ENCODE measurements at regions not wholly inside any gene's neighbourhood (a gene's known extent, or its start where the extent isn't known, plus 50 kb on each side); places are given as distances from the start of the nearest gene placed in this dataset.

DNA sequence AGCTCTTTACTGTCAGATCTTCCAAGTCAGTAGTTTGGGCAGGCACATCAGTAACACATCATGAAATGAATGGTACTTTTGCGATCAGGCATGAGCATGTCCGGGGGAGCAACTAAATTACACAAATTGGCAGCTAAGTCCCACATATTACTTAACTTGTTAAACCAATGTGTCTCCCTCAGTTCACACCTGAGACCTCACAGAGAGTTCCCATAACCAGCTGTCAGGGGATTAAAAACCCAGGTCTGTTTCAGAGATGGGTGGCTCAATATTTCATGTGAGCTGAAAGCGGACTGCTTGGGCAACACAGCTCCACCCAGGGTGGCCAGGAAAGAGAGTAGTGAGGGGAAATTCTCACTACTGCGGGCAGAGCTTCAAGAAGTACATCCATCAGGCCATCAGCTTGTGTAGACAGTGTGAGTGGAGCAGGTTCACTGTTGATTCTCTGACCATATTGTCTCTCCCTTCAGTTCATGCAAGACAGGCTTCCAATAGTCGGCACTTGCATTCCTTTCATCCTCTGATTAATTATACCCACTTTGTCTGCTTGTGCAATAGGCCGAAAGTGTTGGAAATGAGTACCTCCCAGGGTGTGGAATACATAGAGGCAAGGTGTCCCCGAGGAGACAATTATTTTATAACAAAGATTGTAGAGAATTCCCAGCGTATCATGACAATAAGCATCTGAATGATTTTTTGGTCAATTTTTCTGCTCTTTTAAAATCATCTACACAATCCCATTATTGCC is 139.9 kb downstream of the PTGER3 start:
- Histone ChIP-seq H4K20me1 (ENCODE audit: insufficient read depth) (no peaks in the 10 kb centered on the region), H3K4me1 (replicated peaks; ENCODE audit: insufficient read depth) (no peaks in the 10 kb centered on the region), H3K9me2 (ENCODE audit: insufficient read depth) (no peaks in the 10 kb centered on the region), H3K4me3 (no peak overlapping the region), H3F3A (ENCODE audit: insufficient read depth, low read depth) (no peaks in the 10 kb centered on the region), H3K79me2 (ENCODE audit: low read depth) (no peaks in the 10 kb centered on the region), H3K4me2 (no peak overlapping the region), H3K27me3 (ENCODE audit: insufficient read depth, low read depth) (no peaks in the 10 kb centered on the region), H3K27ac (no peak overlapping the region), H3K36me3 (ENCODE audit: low read depth) (no peaks in the 10 kb centered on the region), H3K9me3 (ENCODE audit: insufficient read depth, low read depth) (no peaks in the 10 kb centered on the region), H2AFZ (no peak overlapping the region)
- ChIA-PET POLR2A (ENCODE audit: unreplicated experiment) (no interaction called here), CTCF (no interaction called here)
- no TSS peak for BruUV-seq (replicated peaks)
- no peak for DNase-seq
- TF ChIP-seq, protein P1, sequence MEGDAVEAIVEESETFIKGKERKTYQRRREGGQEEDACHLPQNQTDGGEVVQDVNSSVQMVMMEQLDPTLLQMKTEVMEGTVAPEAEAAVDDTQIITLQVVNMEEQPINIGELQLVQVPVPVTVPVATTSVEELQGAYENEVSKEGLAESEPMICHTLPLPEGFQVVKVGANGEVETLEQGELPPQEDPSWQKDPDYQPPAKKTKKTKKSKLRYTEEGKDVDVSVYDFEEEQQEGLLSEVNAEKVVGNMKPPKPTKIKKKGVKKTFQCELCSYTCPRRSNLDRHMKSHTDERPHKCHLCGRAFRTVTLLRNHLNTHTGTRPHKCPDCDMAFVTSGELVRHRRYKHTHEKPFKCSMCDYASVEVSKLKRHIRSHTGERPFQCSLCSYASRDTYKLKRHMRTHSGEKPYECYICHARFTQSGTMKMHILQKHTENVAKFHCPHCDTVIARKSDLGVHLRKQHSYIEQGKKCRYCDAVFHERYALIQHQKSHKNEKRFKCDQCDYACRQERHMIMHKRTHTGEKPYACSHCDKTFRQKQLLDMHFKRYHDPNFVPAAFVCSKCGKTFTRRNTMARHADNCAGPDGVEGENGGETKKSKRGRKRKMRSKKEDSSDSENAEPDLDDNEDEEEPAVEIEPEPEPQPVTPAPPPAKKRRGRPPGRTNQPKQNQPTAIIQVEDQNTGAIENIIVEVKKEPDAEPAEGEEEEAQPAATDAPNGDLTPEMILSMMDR (conservative IDR thresholded peaks at IDR 0.05), result no peak
- intact Hi-C loops (cut with micrococcal nuclease; ENCODE audit: unreplicated experiment), result no loop called here

DNA sequence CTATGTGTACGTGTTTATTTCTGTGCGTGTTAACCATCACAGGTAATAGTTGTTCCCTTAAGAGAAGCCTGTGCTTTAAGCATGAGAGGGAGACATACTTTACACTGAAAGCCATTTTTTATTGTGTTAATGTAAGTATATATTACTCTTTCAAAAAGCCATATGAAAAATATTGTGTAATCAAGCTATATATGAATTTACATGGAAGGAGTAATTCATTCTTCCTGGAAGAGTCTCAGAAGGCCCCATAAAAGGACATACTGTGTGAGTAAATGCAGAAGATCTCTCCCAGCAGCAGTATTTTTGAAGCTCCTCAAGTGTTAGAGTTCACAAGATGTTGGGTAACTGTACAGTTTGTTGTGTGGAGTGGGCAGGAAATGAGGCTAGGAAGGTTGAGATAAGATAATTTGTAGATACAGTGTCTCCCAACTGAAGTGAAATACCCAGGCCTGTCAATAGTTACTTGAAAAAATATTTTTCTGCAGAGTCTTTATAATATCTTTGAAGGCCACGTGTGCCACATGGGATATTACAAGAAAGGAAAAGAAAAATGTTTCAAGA is 138.3 kb downstream of the PTGER3 start:
- Histone ChIP-seq H3K4me1 (replicated peaks; ENCODE audit: insufficient read depth) (no peaks in the 10 kb centered on the region), H3K36me3 (ENCODE audit: low read depth) (no peaks in the 10 kb centered on the region), H3F3A (ENCODE audit: insufficient read depth, low read depth) (no peaks in the 10 kb centered on the region), H3K27ac (no peak overlapping the region), H3K79me2 (ENCODE audit: low read depth) (no peaks in the 10 kb centered on the region), H4K20me1 (ENCODE audit: insufficient read depth) (no peaks in the 10 kb centered on the region), H3K9me2 (ENCODE audit: insufficient read depth) (no peaks in the 10 kb centered on the region), H2AFZ (no peak overlapping the region), H3K27me3 (ENCODE audit: insufficient read depth, low read depth) (no peaks in the 10 kb centered on the region), H3K4me2 (no peak overlapping the region), H3K9me3 (ENCODE audit: insufficient read depth, low read depth) (no peaks in the 10 kb centered on the region), H3K4me3 (no peak overlapping the region)
- no TSS peak for BruUV-seq (replicated peaks)
- intact Hi-C loops (cut with micrococcal nuclease; ENCODE audit: unreplicated experiment), result no loop called here
- DNase-seq, result no peak
- ChIA-PET CTCF (no interaction called here), POLR2A (ENCODE audit: unreplicated experiment) (interaction anchor here (0.6 kb wide), 1 partner anchor 26 kb away, joined by 4 read pairs; no protein-coding TSS in a partner anchor)
- no peak for TF ChIP-seq EZH2 (IDR thresholded peaks at IDR 0.05; ENCODE audit: low read depth)
- TF ChIP-seq, protein P1 (conservative IDR thresholded peaks at IDR 0.05), result no peak

DNA sequence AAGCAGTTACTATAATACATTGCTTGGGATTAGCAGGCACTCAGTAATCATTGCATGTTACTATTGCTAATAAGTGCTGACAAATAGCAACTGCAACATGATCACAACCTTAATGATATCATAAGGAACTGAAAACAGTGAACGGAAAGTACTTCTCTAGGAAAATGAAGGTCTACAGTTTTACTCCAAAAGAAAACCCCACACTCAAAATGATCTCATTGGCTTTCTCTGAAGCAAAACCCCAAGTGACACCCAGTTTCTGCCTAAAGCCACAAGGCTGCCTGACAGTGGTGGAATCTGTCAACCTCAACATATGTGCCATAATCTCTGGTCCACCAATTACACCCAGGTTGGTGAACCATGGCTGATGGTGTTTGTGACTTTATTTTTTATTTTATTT is 137.6 kb downstream of the PTGER3 start:
- H2AFZ ChIP-seq, result no peak overlapping the region
- no peaks in the 10 kb centered on the region for H3K9me2 ChIP-seq (ENCODE audit: insufficient read depth)
- H3K79me2 ChIP-seq (ENCODE audit: low read depth), result no peaks in the 10 kb centered on the region
- intact Hi-C loops (cut with micrococcal nuclease; ENCODE audit: unreplicated experiment), result no loop called here
- no peak overlapping the region for H3K4me3 ChIP-seq
- no peak overlapping the region for H3K27ac ChIP-seq
- H3K4me2 ChIP-seq, result no peak overlapping the region
- DNase-seq, result no peak
- H4K20me1 ChIP-seq (ENCODE audit: insufficient read depth), result no peaks in the 10 kb centered on the region
- CTCF ChIA-PET, result no interaction called here
- POLR2A ChIA-PET (ENCODE audit: unreplicated experiment), result no interaction called here
- no peaks in the 10 kb centered on the region for H3K36me3 ChIP-seq (ENCODE audit: low read depth)
- H3F3A ChIP-seq (ENCODE audit: insufficient read depth, low read depth), result no peaks in the 10 kb centered on the region
- H3K4me1 ChIP-seq (replicated peaks; ENCODE audit: insufficient read depth), result no peaks in the 10 kb centered on the region
- no peaks in the 10 kb centered on the region for H3K27me3 ChIP-seq (ENCODE audit: insufficient read depth, low read depth)
- TF ChIP-seq, protein P1 (conservative IDR thresholded peaks at IDR 0.05), result no peak
- BruUV-seq (replicated peaks), result no TSS peak
- H3K9me3 ChIP-seq (ENCODE audit: insufficient read depth, low read depth), result no peaks in the 10 kb centered on the region

Data from PC-9 (cell line).